Endothelial cell of umbilical vein (primary cell): ENCODE measurements at regions not wholly inside any gene's neighbourhood (a gene's known extent, or its start where the extent isn't known, plus 50 kb on each side); places are given as distances from the start of the nearest gene placed in this dataset.

Experiments used
- BruUV-seq: library from RNA; stranded (reverse); fragments of 400-500 nt; replicated peaks from 2 replicates; lab custom pipeline; 2021; lab: Mats Ljungman, UMichigan
- CTCF ChIA-PET: fragments of 300-600, 350-600 bp; sonication (Branson Sonifier 250); formaldehyde crosslinking; loops from one replicate; lab custom pipeline; 2021; ENCODE audit warnings: antibody characterized with exemption, inconsistent platforms; lab: Charles Lee
- POLR2A ChIA-PET: fragments of 300-600, 350-600 bp; sonication (Branson Sonifier 250); formaldehyde crosslinking; loops from one replicate; lab custom pipeline; 2021; ENCODE audit warnings: antibody characterized with exemption, inconsistent platforms; lab: Charles Lee
- DNase-seq: peaks from one replicate; pipeline ENCODE4 v3.0.0-alpha.2; 2011; ENCODE audit warnings: low read depth, low spot score
- FAIRE-seq: peaks from 2 replicates; lab custom pipeline; 2011; peaks lifted over from hg19 to GRCh38; lab: Jason Lieb, UNC
- H2AFZ ChIP-seq: 2 replicates; pipeline ENCODE4 v1.6.0; 2012; ENCODE audit warnings: low read depth, low read length, control low read depth, inconsistent platforms
- H3K27ac ChIP-seq: 2 replicates; pipeline ENCODE4 v1.5.1; 2011; ENCODE audit warnings: low read depth, mild to moderate bottlenecking, control low read depth, low read length, moderate library complexity; ENCODE audit not compliant: insufficient read depth
- H3K27me3 ChIP-seq, 2 experiments: 2 replicates each; pipeline versions ENCODE4 v1.6.0 to v1.6.1; 2011; ENCODE audit warnings: low read length in 2 of 2, mixed read lengths in 1 of 2; ENCODE audit not compliant: control insufficient read depth in 2 of 2, insufficient read depth in 2 of 2
- H3K36me3 ChIP-seq, 2 experiments: 2 replicates in 1 of 2; 3 replicates in 1 of 2; pipeline ENCODE4 v1.5.1; 2011; ENCODE audit warnings: low read length in 2 of 2, mild to moderate bottlenecking in 1 of 2, moderate library complexity in 1 of 2; ENCODE audit not compliant: control insufficient read depth in 2 of 2, insufficient read depth in 2 of 2; ENCODE audit errors: extremely low read depth in 1 of 2
- H3K4me1 ChIP-seq: 3 replicates; pipeline ENCODE4 v1.5.1; 2011; ENCODE audit warnings: mild to moderate bottlenecking, low read length; ENCODE audit not compliant: control insufficient read depth, insufficient read depth; ENCODE audit errors: extremely low read depth
- H3K4me2 ChIP-seq: 2 replicates; pipeline ENCODE4 v1.6.1; 2011; ENCODE audit warnings: low read length, control low read depth, mixed read lengths; ENCODE audit not compliant: insufficient read depth
- H3K4me3 ChIP-seq, 3 experiments: fragments of 200-600 bp in 1 of 3; sonication (generic), shearing (Covaris generic) in 1 of 3; replicated peaks in 1 of 3; 2 replicates each; pipeline ENCODE4 v1.5.1; 2011 to 2016; ENCODE audit warnings: control low read depth in 3 of 3, low read length in 3 of 3, mild to moderate bottlenecking in 2 of 3, inconsistent platforms in 1 of 3, low read depth in 1 of 3, moderate library complexity in 1 of 3; ENCODE audit not compliant: insufficient read depth in 1 of 3
- H3K79me2 ChIP-seq: 2 replicates; pipeline ENCODE4 v1.6.0; 2012; ENCODE audit warnings: low read length, inconsistent platforms; ENCODE audit not compliant: control insufficient read depth, insufficient read depth
- H3K9ac ChIP-seq: replicated peaks from 2 replicates; pipeline ENCODE3; 2011; ENCODE audit warnings: low read length, control low read depth; ENCODE audit not compliant: insufficient read depth; ENCODE audit errors: extremely low read depth
- H3K9me1 ChIP-seq: replicated peaks from 3 replicates; pipeline ENCODE4 v1.6.0; 2011; ENCODE audit warnings: mild to moderate bottlenecking, low read length; ENCODE audit not compliant: control insufficient read depth, insufficient read depth; ENCODE audit errors: extremely low read depth
- H3K9me3 ChIP-seq: replicated peaks from 2 replicates; pipeline ENCODE4 v1.5.1; 2012; ENCODE audit warnings: low read length, inconsistent platforms; ENCODE audit not compliant: control insufficient read depth, insufficient read depth
- H4K20me1 ChIP-seq: replicated peaks from 2 replicates; pipeline ENCODE3; 2011; ENCODE audit warnings: mild to moderate bottlenecking, low read length; ENCODE audit not compliant: control insufficient read depth, insufficient read depth; ENCODE audit errors: extremely low read depth
- EZH2 ChIP-seq: IDR thresholded peaks from 2 replicates; pipeline ENCODE4 v1.6.1; 2012; ENCODE audit warnings: borderline replicate concordance, low read depth, mild to moderate bottlenecking, moderate library complexity, low read length, inconsistent platforms; ENCODE audit not compliant: severe bottlenecking
- FOS ChIP-seq: IDR thresholded peaks from 2 replicates; pipeline ENCODE4 v1.6.1; 2011; ENCODE audit warnings: mild to moderate bottlenecking, low read length, moderate library complexity, borderline replicate concordance; ENCODE audit not compliant: insufficient read depth
- GATA2 ChIP-seq: IDR thresholded peaks from 2 replicates; pipeline ENCODE4 v1.7.0; 2011; ENCODE audit warnings: low read depth, mild to moderate bottlenecking, moderate library complexity, mixed read lengths, low read length; ENCODE audit not compliant: insufficient read length, insufficient read depth
- JUN ChIP-seq: IDR thresholded peaks from 2 replicates; pipeline ENCODE4 v1.6.1; 2011; ENCODE audit warnings: borderline replicate concordance, low read depth; ENCODE audit not compliant: insufficient read length, insufficient read depth
- dilution Hi-C: fragments of 300-500 bp; cut with MboI; formaldehyde crosslinking; loops from one replicate; pipeline ENCODE4 v1.15.0; 2019; ENCODE audit warnings: low sequenced_read_pairs; ENCODE audit not compliant: extremely low pct_ligation_motif_present
- intact Hi-C: fragments of 100-400 bp; cut with micrococcal nuclease; formaldehyde crosslinking; loops from one replicate; pipeline ENCODE4 v1.10.0; 2022

DNA sequence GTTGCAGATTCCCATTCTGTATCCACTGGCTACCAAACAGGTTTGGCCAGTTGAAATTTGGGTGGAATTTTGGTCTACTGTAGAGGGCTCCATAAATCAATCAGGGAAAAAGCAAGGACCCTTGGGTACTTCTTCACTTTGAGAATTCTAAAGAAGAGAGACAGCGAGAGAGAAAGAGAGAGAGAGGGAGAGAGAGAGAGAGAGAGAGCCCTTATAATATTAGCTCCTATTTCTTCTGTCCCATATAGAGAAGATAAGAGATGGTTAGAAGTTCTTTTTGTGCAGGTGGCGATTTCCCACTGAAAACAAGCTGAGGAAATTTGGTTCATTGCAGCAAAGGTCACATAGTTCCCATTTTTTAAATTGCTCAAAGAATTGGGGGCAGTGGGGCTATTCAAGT, 88.6 kb upstream of the ZNF536 start:
- Histone ChIP-seq H3K79me2 (no peaks in the 10 kb centered on the region), H3K27ac (no peak overlapping the region), H2AFZ (no peak overlapping the region), H4K20me1 (no peaks in the 10 kb centered on the region), H3K4me3 (no peak overlapping the region), H3K27me3 (no peaks in the 10 kb centered on the region), H3K9ac (no peak overlapping the region), H3K9me3 (peaks cover 2% of the 10 kb centered on the region), H3K36me3 (no peaks in the 10 kb centered on the region), H3K9me1 (no peaks in the 10 kb centered on the region), H3K4me1 (no peaks in the 10 kb centered on the region), H3K4me2 (no peak overlapping the region)
- TF ChIP-seq JUN, result no peak
- TF ChIP-seq GATA2, result no peak
- DNase-seq (no peak), FAIRE-seq (no peak)
- CTCF ChIA-PET, result no interaction called here
- POLR2A ChIA-PET, result no interaction called here
- dilution Hi-C loops (no loop called here), intact Hi-C loops (no loop called here)
- no TSS peak for BruUV-seq

GRCh38 chr19:30284209-30284608, 88.0 kb upstream of the ZNF536 start:
- Histone ChIP-seq H3K27ac (no peak overlapping the region), H3K27me3 (no peaks in the 10 kb centered on the region), H4K20me1 (no peaks in the 10 kb centered on the region), H3K36me3 (no peaks in the 10 kb centered on the region), H3K4me1 (no peaks in the 10 kb centered on the region), H3K9me3 (peaks cover 2% of the 10 kb centered on the region), H3K4me3 (no peak overlapping the region), H3K9ac (no peak overlapping the region), H3K4me2 (no peak overlapping the region), H3K9me1 (no peaks in the 10 kb centered on the region), H3K79me2 (no peaks in the 10 kb centered on the region), H2AFZ (no peak overlapping the region)
- FAIRE-seq, result no peak
- intact Hi-C loops, result no loop called here
- CTCF ChIA-PET, result no interaction called here
- DNase-seq, result no peak
- POLR2A ChIA-PET, result no interaction called here
- TF ChIP-seq FOS (no peak), EZH2 (no peak)
- BruUV-seq, result no TSS peak
- dilution Hi-C loops, result no loop called here
